H1 (cell line): ENCODE measurements at regions not wholly inside any gene's neighbourhood (a gene's known extent, or its start where the extent isn't known, plus 50 kb on each side); places are given as distances from the start of the nearest gene placed in this dataset.

Experiments
- RAD21 ChIP-seq, 2 experiments: IDR thresholded peaks in 1 of 2; conservative IDR thresholded peaks in 1 of 2; 2 replicates each; pipeline ENCODE4 v1.6.1; 2011; ENCODE audit warnings: low read depth in 2 of 2, low read length in 2 of 2, improper control_type of control experiment in 1 of 2, inconsistent platforms in 1 of 2, mild to moderate bottlenecking in 1 of 2, moderate library complexity in 1 of 2
- RBBP5 ChIP-seq: IDR thresholded peaks from 2 replicates; pipeline ENCODE4 v1.7.1; 2012; ENCODE audit warnings: low read depth, mild to moderate bottlenecking, inconsistent platforms, low read length, moderate library complexity, borderline replicate concordance
- TAF1 ChIP-seq: IDR thresholded peaks from 2 replicates; pipeline ENCODE4 v1.6.1; 2011; ENCODE audit warnings: mild to moderate bottlenecking, low read depth, low read length
- TAF7 ChIP-seq: optimal IDR thresholded peaks from 2 replicates; pipeline ENCODE3; 2011; ENCODE audit warnings: low read depth, mild to moderate bottlenecking, inconsistent platforms, low read length, moderate library complexity, borderline replicate concordance
- TF ChIP-seq, protein P1 (sequence below): IDR thresholded peaks from 2 replicates; pipeline ENCODE4 v1.6.1; 2012; ENCODE audit warnings: low read length, inconsistent platforms

GRCh38 chr10:120972259-120972658, 121.1 kb downstream of the WDR11 start (continued):
- no peak for TF ChIP-seq RBBP5
- TF ChIP-seq, protein P1, sequence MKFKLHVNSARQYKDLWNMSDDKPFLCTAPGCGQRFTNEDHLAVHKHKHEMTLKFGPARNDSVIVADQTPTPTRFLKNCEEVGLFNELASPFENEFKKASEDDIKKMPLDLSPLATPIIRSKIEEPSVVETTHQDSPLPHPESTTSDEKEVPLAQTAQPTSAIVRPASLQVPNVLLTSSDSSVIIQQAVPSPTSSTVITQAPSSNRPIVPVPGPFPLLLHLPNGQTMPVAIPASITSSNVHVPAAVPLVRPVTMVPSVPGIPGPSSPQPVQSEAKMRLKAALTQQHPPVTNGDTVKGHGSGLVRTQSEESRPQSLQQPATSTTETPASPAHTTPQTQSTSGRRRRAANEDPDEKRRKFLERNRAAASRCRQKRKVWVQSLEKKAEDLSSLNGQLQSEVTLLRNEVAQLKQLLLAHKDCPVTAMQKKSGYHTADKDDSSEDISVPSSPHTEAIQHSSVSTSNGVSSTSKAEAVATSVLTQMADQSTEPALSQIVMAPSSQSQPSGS: no peak
- TF ChIP-seq RAD21 (IDR thresholded peaks at IDR 0.05 in 1 of 2, conservative IDR thresholded peaks at IDR 0.05 in 1 of 2; ENCODE audit: low read depth in 2 of 2, low read length in 2 of 2): no peak
- no peak for TF ChIP-seq TAF7
- no peak for TF ChIP-seq TAF1
- TF ChIP-seq, all 59 proteins: peak for 0
